NCI-H1436 (cell line): ENCODE measurements at regions not wholly inside any gene's neighbourhood (a gene's known extent, or its start where the extent isn't known, plus 50 kb on each side); places are given as distances from the start of the nearest gene placed in this dataset.

Source experiments
- DNase-seq: peaks from one replicate; lab custom pipeline; 2025; lab: John Stamatoyannopoulos, UW

DNA sequence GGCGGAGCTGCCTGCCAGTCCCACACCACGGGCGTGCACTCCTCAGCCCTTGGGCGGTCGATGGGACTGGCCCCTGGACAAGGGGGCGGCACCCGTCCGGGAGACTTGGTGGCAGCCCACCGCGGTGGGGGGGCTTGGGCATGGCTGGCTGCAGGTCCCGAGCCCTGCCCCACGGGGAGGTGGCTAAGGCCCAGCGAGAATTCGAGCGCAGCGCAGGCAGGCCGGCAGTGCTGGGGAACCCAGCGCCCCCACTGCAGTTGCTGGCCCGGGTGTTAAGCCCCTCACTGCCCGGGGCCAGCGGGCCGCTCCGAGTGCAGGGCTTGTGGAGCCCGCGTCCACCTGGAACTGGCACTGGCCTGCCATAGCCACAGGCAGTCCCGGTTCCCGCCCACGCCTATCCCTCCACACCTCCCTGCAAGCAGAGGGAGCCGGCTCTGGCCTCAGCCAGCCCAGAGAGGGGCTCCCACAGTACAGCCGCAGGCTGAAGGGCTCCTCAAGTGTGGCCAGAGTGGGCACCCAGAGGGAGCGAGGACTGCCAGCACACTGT lies 742.9 kb upstream of the DDX18 start:
- DNase-seq = no peak

DNA sequence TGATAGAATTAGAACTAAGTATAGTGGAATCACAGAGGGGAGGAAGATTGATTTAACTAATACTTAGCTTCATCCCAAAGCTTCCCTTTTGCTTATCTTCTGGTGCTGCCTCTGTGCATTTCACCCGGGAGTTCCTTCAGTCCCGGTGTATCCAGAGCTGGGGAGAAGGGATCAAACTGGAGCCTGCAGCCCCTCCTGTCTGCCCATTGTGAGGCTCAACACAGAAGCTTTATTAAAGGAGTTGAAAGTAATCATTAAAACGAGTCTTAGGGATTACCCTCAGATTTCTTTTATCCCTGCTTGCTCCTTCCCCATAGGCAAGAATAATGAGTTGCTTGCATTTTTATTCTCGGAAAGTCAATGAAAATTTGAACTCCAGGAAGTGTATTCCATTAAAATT lies 739.7 kb upstream of the DDX18 start:
- DNase-seq = no peak

DNA sequence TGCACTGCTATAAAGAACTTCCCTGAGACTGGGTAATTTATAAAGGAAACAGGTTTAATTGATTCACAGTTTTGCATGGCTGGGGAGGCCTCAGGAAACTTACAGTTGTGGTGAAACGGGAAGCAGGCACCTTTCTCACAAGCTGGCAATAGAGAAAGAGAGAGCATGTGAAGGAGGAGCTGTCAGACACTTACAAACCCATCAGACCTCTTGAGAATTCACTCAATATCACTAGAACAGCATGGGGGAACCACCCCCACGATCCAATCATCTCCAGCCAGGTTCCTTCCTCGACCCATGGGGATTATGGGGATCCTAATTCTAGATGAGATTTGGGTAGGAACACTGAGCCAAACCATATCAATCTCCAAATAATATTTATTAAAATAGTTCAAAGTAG lies 729.2 kb upstream of the DDX18 start:
- no peak for DNase-seq

DNA sequence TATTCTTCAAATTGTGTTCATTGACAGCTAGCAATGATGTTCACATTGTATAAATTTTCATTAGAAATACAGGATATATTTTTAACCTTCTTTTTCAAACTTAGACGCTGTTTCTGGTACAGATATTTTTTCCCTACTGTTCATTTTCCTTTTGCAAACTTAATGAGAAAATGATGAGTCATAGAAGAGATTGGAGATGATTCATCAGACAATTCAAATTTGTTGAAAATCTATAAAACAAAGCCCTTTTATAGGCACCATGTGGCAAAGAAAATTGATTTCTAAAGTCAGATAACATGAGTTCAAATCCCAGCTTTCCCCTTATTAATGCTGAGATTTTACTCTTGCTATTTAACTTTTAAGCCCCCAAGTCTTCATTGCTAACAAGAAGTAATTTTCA lies 728.8 kb upstream of the DDX18 start:
- DNase-seq = no peak

DNA sequence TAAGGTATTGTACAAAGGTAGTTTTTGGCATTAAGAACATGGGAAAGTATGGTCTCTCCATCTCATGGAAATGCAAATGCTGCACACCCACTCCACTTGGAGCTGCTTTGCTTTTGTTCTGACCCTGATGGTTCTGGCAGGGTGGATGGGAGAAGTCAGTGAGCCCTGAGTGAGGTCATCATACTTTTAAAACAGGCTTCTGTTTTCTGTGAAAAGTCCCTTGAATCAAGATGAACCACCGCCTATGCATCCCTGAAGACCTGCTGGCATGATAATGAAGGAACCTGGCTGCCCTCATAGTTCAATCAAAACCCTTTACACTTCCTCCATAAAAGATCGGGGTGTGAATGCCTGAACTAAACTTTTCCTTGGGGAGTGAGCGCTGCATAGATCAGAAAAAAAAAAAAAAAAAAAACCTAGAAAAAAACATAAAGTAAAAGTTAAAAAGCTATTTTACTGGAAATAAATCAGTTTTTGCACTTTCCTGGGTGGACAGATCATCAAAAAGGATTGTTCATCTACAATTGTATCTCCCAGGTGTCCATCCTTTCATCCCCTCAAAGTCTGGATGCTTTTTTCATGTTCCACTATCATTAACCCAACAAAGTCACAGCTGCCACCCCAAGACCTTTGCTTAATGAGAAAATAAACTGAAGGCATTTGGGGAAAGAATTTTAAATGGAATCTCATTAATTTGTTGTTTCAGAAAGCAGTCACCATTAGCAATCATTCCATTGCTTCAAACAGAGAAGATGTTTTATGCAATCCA lies 728.1 kb upstream of the DDX18 start:
- DNase-seq = no peak

DNA sequence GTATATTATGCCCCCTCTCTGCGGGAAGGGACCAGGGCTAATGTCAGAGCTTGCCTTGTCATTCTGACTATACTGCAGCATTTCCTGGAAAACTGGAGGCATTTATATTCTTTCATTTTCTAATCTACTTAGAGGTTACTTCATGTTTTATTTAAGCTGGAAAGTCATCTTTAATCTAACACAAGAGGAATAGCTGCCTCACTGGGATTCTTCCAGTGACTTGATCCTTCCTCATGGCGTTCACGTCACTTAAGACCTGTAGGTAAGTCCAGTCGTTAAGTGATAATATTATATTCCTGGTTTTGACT lies 727.6 kb upstream of the DDX18 start:
- no peak for DNase-seq

DNA sequence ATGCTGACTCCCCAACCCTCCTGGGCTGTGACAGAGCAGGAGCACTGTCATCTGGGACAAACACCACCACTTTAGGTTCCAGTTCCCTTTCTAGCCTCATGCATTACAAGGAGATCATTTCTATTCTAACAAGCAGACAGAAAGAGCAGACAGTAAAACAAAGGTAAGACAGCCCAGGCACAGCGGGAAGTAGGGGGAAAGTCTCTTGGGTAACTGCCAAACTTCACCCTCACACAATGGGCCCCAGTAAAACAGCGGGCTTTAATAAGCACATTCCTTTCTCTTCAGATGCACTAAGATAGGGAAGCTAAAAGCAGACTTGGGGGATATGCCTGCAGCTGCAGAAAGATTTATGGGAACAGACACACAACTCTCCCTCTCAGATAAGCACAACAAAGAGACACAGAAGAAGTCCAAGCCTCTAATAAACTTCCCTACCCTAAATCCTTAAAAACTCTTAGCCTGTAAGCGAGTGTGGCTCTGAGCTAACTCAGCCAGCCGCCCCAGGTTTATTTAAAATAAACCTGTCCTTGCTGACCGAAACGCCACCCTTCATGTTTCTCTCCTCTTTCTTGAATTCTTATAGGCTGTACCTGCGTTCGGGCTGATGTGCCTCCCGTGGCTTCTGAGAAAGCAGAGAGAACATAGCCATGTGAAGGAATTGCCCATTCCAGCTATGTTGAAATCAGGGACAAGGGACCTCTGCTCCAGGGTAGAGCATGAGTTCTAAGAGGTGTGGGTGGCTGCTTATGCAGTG lies 726.8 kb upstream of the DDX18 start:
- DNase-seq = no peak

DNA sequence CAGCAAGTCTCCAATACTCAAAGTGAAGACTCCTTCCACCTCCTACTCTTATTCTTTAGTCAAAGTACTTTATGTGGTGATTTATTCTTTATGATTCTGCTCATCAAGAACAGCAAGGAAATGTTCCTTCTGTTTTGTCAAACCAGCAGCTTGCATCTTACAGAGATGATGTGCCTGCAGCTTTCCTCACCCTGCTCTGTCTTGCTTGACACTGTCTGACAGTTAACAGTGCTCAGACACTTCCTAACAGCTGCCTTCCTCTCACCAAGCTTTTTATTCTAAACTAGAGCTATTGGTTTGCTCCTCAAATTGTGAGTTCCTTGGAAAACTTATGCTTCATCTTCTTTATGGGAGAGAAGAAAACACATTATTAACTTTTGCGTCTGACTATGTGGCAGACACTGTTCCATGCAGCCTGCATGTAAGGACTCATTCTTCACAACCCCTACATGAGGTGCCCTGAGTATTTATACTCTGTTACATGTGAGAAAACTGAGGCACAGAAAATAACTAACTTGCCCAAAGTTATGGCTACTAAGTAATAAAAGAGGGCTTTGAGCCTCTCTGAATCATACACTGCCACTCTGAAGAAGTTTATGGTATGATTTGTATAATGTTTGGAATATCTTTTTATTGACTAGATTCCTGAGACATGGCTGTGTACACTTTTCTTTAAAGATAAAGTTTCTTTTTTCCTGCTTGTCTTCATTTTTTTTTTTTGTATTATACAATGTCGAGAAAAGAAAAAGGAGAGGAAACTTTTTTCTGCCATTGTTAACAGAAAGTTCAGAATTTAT lies 723.3 kb upstream of the DDX18 start:
- DNase-seq = no peak

DNA sequence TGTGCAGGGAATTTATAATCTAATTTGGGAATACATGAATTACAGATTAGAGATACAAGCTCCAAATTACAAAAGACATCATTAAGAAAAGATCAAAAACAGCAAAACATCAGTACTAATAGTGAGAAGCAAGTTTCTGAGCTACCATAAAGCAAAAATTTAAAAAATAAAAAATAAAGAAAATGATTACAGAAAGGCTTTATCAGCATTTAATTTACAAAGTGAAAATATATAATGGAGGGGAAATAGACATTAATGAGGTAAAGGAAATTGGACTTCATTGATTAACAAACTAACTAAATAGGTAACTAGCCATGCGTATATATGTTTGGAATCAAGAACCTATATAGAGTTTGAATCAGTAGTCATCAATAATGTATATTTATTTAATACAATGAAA lies 712.9 kb upstream of the DDX18 start:
- no peak for DNase-seq

DNA sequence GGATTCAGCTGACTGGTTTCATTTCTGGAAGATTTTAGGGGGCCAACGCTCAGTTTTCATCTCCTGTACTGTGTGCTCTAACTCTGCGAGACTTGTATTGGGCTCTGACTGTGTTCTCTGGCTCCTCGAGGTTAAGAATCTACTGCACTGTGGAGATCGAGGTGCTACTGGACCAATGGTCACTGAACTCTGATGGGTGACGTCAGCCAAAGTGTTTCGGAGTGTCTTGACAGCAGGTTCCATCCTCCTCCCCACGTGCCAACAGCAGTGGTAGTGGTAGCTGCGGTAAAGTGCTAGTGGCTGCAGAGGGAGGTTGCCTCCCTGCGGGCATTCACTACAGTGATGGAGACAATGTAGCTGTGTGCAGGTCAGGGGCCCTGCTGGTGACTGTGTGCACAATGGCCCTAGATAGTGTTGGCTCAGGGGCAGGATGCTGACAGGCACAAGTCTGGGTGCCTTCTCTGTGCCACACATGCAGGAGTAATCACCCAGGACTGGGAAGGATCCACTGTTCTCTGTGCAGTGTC lies 705.7 kb upstream of the DDX18 start:
- DNase-seq = no peak

DNA sequence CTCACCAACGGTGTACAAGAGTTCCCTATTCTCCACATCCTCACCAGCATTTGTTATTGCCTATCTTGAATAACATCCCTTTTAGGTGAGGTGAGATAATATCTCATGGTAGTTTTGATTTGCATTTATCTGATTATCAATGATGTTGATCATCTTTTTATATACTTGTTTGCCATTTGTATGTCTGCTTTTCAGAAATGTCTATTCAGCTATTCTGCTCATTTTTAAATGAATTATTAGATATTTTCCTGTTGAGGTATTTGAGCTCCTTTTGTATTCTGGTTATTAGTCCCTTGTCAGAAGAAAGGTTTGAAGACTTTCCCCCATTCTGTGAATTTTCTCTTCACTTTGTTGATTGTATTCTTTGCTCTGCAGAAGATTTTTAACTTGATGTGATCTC lies 695.5 kb upstream of the DDX18 start:
- DNase-seq = no peak

DNA sequence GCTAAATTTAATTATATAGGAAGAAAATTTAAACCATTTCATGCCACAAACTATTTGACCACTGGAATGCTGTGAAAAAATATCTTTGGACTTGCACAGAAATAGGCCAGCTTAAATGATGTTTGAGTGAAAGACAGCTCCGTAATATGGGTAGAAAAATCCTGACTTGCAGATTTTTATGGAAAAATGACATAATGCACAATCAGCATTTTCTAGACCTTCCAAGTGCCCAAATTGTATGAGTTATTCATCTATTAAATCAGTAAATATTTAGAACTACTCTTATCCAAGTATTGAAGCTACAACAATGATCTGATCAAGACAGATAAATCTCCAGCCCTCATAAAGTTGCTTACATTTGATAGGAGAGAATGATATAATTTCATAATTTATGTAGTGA lies 691.1 kb upstream of the DDX18 start:
- no peak for DNase-seq

DNA sequence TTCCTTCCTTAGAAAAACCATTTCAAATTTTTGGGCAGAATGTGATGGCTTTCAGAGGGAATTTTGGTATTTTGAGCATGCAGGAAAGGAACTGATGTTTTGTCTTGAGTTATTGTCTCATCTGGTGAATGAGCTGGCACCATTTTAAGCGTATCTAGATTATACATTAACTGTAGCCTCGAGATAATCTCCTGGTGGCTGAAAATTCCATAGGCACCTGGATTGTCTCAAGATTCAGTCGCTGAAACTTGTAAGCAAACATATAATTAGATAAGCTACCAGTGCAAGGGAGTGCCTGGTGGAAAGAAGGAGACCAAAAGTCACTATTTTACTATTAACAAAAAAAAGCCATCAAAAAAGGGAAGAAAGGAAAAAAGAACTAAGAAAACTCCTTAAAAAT lies 687.8 kb upstream of the DDX18 start:
- DNase-seq = no peak

DNA sequence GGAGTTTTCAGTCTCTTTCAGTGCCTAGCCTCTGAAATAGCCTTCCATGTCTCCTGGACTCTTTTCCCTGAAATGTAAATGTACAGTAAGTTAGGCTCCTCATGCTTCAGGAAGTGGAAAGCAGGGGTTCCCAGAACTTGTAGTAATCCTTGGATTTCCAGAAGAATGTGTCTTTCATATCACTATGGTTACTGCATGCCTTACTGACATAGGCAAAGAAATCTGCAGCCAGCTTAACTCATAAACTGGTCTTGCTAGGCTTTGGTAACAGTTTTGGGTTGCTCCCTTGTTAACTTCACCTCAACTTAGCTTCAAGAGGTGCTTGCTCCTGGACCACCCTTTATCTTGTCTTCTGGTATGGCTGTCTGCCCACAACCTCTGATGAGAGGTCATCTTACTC lies 686.8 kb upstream of the DDX18 start:
- DNase-seq = no peak

DNA sequence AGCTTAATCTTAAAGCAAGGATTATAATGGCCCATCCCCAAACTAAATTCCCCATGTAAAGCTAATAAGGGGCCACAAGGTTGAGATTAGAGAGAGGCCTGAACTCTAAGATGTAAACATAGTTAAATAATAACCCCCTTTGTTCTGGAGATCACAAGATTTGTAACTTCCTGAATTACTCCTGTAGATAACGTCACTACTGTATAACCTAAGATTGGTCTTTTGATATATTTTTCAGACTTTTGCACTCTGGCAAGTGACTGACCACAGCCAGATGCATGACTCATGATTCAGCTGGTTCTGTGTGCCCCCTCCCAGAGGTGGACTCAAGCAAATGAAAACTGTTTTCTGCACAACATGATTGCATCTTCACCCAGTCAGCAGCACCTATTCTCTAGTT lies 686.0 kb upstream of the DDX18 start:
- DNase-seq = no peak

DNA sequence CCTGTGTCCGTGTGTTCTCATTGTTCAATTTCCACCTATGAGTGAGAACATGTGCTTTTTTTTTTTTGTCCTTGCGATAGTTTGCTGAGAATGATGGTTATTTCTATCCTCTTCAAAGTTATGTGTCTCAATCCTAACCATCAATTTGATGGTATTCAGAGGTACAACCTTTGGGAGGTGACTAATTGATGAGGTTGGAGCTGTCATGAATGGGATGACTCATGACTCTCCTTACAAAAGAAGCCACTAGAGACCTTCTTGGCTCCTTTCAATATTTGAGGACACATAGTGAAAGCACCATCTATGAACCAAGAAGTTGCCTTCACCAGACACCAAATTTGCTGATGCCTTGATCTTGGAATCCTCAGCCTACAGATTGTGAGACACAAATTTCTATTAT lies 677.1 kb upstream of the DDX18 start:
- DNase-seq = no peak

DNA sequence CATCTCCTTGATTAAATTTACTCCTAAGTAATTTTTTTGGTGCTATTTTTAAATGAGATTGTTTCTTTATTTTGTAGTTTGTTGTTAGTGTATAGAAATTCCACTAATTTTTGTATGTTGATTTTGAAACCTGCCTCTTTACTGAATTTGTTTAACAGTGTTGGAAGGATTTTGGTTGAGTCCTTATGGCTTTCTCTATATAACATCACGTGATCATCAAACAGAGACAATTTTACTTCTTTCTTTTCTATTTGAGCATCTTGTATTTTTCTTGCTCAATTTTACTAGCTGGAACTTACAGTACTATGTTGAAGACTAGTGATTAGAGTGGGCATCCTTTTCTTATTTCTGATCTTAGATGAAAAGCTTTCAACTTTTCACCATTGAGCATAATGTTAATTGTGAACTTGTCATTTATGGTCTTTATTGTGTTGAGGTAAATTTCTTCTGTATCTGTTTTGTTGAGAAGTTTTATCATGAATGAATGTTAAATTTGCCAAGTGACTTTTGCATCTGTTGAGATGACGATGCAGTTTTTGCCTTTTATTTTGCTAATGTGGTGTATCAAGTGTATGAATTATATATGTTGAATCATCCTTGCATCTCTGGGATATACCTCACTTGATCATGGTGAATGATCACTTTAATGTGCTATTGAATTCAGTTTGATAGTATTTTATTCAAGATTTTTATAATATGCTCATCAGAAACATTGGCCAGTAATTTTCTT lies 645.3 kb upstream of the DDX18 start:
- DNase-seq = no peak

DNA sequence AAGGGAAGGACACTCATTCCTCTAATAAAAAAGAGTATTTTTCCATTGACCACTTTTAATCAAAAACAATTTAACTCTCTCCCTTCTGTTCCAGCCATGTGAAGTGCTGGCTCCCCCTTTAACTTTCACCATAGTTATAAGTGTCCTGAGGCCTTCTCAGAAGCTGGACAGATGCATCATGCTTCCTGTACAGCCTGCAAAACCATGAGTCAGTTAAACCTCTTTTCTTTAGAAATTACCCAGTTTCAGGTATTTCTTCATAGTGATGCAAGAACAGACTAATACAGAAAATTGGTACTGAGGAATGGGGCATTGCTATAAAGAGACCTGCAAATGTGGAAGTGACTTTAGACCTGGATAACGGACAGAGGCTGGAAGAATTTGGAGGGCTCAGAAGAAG lies 643.6 kb upstream of the DDX18 start:
- DNase-seq = no peak

DNA sequence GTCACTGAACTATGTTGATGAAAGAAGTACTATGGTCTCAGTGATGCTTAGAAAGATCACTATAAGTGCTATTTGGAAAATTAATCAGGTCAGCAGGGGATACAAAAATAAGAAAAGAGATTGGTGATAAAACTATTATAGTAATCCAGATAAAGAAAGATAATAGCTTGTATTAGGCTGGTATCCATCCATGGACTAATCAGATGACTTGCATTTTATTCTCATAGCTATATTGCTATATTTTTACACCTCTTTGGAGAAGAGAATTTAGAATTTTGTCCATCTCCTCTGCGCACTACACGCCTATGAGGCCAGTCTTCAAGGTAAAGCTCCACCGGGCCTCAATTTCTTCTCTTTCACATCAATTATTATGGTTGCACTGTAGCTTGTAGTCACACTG lies 635.1 kb upstream of the DDX18 start:
- no peak for DNase-seq

DNA sequence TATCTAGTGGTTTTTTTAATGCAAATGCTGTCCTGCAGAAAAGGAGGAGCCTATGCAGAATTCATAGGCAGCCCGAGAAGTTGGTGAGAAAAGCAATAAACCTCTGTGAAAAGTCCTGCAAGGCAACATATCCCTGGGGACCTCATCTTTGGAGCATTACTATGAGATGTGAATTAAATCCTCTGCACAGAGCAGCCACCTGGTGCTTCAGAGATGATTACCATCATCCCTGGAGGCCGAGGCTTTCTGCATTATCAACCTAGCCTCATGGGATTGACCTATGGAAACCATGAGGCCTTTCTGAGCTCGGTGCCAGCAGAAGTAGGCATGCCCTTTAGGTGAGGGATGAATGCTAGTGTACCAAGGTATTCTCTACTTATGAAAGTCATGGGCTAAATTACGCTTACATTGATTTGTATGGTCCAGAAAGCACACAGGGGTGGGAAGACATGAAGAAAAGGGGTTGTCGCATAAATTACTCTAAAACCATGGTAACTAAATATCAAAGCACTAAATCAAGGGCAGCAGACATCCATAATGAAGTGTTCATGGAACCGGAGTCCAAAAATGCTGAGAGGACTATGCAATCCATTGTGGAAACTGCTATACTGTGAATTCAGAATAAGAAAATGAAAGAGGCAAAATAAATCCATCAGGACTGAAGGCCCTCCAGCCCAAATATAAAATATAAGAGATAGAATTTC lies 623.5 kb upstream of the DDX18 start:
- DNase-seq = peak; percentile 90

DNA sequence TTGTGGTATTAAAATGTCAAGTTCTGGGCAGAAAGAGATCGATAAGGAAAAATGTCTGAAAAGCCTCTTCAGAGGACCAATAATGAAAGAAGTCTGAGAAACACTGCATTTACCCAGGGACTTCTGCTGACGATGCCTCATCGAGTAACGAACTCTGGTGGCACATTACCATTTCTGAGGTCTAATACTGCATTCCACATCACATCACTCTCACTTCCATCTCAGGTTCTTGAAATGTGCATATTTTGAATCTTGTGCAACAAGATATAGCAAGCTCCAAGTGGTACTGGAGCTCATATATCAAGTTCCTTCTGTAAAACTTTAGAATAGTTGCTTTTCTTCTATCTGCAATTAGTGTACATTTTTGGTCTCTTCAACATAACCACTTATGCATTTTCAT lies 619.1 kb upstream of the DDX18 start:
- no peak for DNase-seq
